Glutamatergic neuron (in vitro differentiated cells): ENCODE measurements at regions not wholly inside any gene's neighbourhood (a gene's known extent, or its start where the extent isn't known, plus 50 kb on each side); places are given as distances from the start of the nearest gene placed in this dataset.

Source experiments
- DNase-seq: peaks from one replicate; pipeline ENCODE4 v3.0.0; 2022
- H3K27ac Mint-ChIP-seq: one replicate; pipeline ENCODE4 v1.8.0; 2020; ENCODE audit warnings: mild to moderate bottlenecking, mixed read lengths, inconsistent platforms; ENCODE audit not compliant: unreplicated experiment
- H3K27me3 Mint-ChIP-seq: one replicate; pipeline ENCODE4 v1.8.0; 2020; ENCODE audit warnings: mild to moderate bottlenecking, moderate library complexity, mixed read lengths, inconsistent platforms; ENCODE audit not compliant: unreplicated experiment
- H3K36me3 Mint-ChIP-seq: one replicate; pipeline ENCODE4 v1.8.0; 2020; ENCODE audit warnings: mild to moderate bottlenecking, mixed read lengths, inconsistent platforms; ENCODE audit not compliant: unreplicated experiment
- H3K4me1 Mint-ChIP-seq: one replicate; pipeline ENCODE4 v1.8.0; 2020; ENCODE audit warnings: mild to moderate bottlenecking, low read depth, mixed read lengths, inconsistent platforms; ENCODE audit not compliant: unreplicated experiment
- H3K4me3 Mint-ChIP-seq: one replicate; pipeline ENCODE4 v1.8.0; 2020; ENCODE audit warnings: mild to moderate bottlenecking, mixed read lengths, inconsistent platforms; ENCODE audit not compliant: unreplicated experiment
- H3K9me3 Mint-ChIP-seq: one replicate; pipeline ENCODE4 v1.8.0; 2020; ENCODE audit warnings: mild to moderate bottlenecking, moderate library complexity, mixed read lengths, inconsistent platforms; ENCODE audit not compliant: unreplicated experiment
- TF ChIP-seq, protein P1 (sequence below): fragments of 200-600 bp; sonication (generic); IDR thresholded peaks from one replicate; pipeline ENCODE4 v1.5.0; 2021; ENCODE audit not compliant: partially characterized antibody, unreplicated experiment

DNA sequence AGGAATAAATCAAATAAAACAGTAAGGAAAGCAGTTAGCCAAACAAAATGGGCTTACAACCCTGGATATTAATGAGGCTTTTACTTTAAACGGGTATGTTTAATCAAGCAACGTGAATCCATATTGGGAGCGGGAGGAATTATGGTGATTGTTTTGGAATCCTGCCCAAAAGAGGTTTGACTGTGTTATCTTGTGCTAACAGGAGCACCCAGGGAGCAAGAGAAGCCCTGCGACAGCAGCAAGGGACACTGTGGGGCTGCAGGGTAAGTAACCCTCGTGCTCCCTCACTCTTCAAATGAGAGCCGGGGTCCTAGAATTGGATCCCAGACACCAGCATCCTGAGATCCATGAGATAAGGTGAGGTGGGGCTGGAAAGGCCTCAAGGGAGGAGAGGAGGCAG, 72.6 kb upstream of the PGBD5 start:
- Mint-ChIP-seq H3K27me3 (peaks cover 4% of the 10 kb centered on the region), H3K36me3 (no peaks in the 10 kb centered on the region), H3K4me1 (no peaks in the 10 kb centered on the region), H3K9me3 (no peaks in the 10 kb centered on the region), H3K27ac (no peak overlapping the region), H3K4me3 (no peak overlapping the region)
- TF ChIP-seq, protein P1, sequence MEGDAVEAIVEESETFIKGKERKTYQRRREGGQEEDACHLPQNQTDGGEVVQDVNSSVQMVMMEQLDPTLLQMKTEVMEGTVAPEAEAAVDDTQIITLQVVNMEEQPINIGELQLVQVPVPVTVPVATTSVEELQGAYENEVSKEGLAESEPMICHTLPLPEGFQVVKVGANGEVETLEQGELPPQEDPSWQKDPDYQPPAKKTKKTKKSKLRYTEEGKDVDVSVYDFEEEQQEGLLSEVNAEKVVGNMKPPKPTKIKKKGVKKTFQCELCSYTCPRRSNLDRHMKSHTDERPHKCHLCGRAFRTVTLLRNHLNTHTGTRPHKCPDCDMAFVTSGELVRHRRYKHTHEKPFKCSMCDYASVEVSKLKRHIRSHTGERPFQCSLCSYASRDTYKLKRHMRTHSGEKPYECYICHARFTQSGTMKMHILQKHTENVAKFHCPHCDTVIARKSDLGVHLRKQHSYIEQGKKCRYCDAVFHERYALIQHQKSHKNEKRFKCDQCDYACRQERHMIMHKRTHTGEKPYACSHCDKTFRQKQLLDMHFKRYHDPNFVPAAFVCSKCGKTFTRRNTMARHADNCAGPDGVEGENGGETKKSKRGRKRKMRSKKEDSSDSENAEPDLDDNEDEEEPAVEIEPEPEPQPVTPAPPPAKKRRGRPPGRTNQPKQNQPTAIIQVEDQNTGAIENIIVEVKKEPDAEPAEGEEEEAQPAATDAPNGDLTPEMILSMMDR, result no peak
- no peak for DNase-seq

DNA sequence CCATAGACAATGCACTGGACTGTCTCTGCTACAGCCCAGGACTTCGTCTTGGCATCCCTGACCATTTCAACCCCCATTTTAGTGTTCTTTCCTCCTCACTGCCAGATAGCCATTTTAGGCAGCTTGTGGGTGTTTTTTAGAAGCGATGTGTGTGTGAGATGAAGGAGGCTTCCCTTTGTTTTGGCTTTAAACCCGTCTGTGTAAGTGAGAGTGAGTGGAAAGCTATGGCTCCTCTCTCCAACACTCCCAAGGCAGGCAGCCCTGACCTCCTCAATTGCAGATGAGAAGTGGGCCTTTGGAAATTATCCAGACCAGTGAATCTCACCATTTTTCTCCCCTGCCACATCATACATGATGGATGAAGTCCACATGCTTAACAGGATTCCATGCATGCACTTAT, 70.3 kb upstream of the PGBD5 start:
- H3K9me3 Mint-ChIP-seq, result no peaks in the 10 kb centered on the region
- TF ChIP-seq, protein P1, result no peak
- DNase-seq, result no peak
- H3K36me3 Mint-ChIP-seq, result no peaks in the 10 kb centered on the region
- no peaks in the 10 kb centered on the region for H3K4me1 Mint-ChIP-seq
- H3K27ac Mint-ChIP-seq, result no peak overlapping the region
- H3K4me3 Mint-ChIP-seq, result no peak overlapping the region
- peaks cover 4% of the 10 kb centered on the region for H3K27me3 Mint-ChIP-seq

DNA sequence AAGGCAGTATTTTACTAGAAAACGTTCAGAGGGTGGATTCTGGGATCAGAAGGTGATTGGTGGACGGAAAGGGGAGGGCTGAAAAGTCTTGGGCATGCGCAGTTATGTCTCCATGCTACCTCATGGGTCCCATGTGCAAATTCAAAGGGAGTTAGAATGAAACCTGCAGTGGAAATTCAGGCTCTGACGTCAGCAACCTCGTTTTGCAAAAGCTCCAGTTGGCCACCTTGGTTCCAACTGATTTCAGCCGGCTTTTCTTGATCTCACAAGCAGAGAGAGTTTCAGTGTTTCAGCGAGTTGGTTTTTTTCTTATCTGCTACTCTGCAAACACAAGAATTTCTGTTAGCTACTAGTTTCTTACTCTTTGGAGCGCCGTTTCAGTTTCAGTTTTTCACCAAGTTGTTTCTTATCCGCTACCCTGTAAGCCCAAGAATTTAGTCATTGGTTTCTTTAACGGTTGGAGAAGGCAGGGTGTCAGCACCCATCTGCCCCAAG, 69.8 kb upstream of the PGBD5 start:
- H3K27ac Mint-ChIP-seq, result no peak overlapping the region
- no peaks in the 10 kb centered on the region for H3K9me3 Mint-ChIP-seq
- TF ChIP-seq, protein P1, result no peak
- no peak for DNase-seq
- peaks cover 4% of the 10 kb centered on the region for H3K27me3 Mint-ChIP-seq
- H3K4me3 Mint-ChIP-seq, result no peak overlapping the region
- H3K4me1 Mint-ChIP-seq, result no peaks in the 10 kb centered on the region
- no peaks in the 10 kb centered on the region for H3K36me3 Mint-ChIP-seq

DNA sequence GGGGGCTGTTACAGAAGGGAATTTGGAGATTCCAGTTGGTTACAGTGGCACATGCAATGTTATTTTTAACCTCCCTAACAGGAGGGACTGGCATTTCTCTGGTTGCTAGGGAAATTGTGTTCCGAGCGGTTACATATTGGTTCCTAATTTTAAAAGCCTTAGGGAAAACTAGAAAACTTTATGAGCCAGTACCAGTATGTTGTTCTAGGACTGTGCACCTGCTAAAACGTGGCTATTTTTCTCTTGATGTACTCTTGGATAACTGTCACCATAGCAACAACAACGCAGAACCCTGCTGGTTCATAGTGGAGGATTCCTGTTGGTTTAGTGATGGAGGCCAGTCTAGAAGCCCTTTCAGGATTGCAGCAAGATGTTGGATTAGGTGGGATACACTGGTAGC, 68.9 kb upstream of the PGBD5 start:
- Mint-ChIP-seq H3K27me3 (peaks cover 2% of the 10 kb centered on the region), H3K27ac (no peak overlapping the region), H3K4me3 (no peak overlapping the region), H3K36me3 (no peaks in the 10 kb centered on the region), H3K4me1 (no peaks in the 10 kb centered on the region), H3K9me3 (no peaks in the 10 kb centered on the region)
- DNase-seq, result no peak
- TF ChIP-seq, protein P1, result no peak

DNA sequence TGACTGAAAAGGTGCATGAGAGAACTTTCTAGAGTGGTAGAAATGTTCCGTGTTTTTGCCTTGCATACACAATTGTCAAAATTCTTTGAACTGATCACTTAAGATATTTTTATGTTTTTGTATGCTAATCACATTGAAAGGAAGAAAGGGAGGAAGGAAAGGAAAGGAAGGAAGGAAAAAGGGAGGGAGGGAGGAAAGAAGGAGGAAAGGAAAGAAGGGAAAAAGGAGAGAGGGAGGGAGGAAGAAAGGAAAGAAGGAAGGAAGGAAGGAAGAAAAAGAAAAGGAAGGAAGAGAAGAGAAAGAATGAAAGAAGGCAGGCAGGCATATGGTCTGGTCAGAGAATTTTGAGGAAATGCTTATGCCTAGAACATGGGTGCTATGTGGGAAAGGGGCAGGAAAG, 68.4 kb upstream of the PGBD5 start:
- Mint-ChIP-seq H3K27me3 (peaks cover 2% of the 10 kb centered on the region), H3K4me1 (no peaks in the 10 kb centered on the region), H3K27ac (no peak overlapping the region)

More for the DNA sequence above, 68.4 kb upstream of the PGBD5 start:
- no peaks in the 10 kb centered on the region for H3K36me3 Mint-ChIP-seq
- H3K9me3 Mint-ChIP-seq, result no peaks in the 10 kb centered on the region
- TF ChIP-seq, protein P1, result no peak
- no peak for DNase-seq
- H3K4me3 Mint-ChIP-seq, result no peak overlapping the region
